Heart left ventricle (tissue), 13 donors: ENCODE measurements at regions not wholly inside any gene's neighbourhood (a gene's known extent, or its start where the extent isn't known, plus 50 kb on each side); places are given as distances from the start of the nearest gene placed in this dataset.

ENCODE experiments used
- CTCF ChIP-seq, 12 donors: fragments of 200-600 bp; sonication (generic) in 4 of 12; IDR thresholded peaks; one replicate each; pipeline versions ENCODE4 v1.5.0 to v1.8.0; 2018 to 2022; ENCODE audit warnings: antibody characterized with exemption in 12 of 12, mild to moderate bottlenecking in 5 of 12
- POLR2A ChIP-seq, 2 donors: fragments of 450-650 bp; IDR thresholded peaks; one replicate each; pipeline ENCODE4 v1.6.1; 2017; ENCODE audit warnings: antibody characterized with exemption in 2 of 2, mild to moderate bottlenecking in 2 of 2, moderate library complexity in 2 of 2
- donor health status: ischemic (EF 13 %, LVEDD 7.1; RV severe dilation, severe dysfunction).
- donor health status: DM: no; HTN: yes; CAD: no.
- donor health status: DM: no; HTN: no; CAD: no.
- donor health status: ischemic (EF 25% LVEDD 6.9; RV normal size, moderate dysfunction).
- donor health status: ischemic (EF 25% LVEDD 5.7; RV mildly dilated, moderate dysfunction).
- donor health status: ischemic (EF 35%, LVEDD 5.7; RV mildly dilated, moderate dysfunction).
- donor health status: nonischemic (EF 11% LVEDD 7.7; RV severe dilation, severe dysfunction).
- donor health status: DM: yes; HTN: yes; CAD: no.
- donor health status: PGD.
- donor health status: ischemic (EF 29% LVEDD 5.4; RV normal size, mild dysfunction).
- donor health status: nonischemic (EF 23%, LVEDD 6.1; RV moderate dilation, normal function).

- TF ChIP-seq POLR2A (IDR thresholded peaks at IDR 0.05) (no peak), CTCF (IDR thresholded peaks at IDR 0.05) (no peak)
Observed at GRCh38 chr3:20537234-20537633, 351.2 kb upstream of the SGO1 start.
